ENCODE measurements at regions not wholly inside any gene's neighbourhood (a gene's known extent, or its start where the extent isn't known, plus 50 kb on each side); places are given as distances from the start of the nearest gene placed in this dataset.

GRCh38 chr1:193476748-193477147, 290.3 kb upstream of the B3GALT2 start:
- POLR2A ChIA-PET: no interaction called here
- TF ChIP-seq EZH2 (IDR thresholded peaks at IDR 0.05; ENCODE audit: borderline replicate concordance, low read depth, low read length, severe bottlenecking) (no peak), GATA2 (IDR thresholded peaks at IDR 0.05; ENCODE audit: insufficient read depth, insufficient read length, low read depth, low read length) (no peak), MYC (IDR thresholded peaks at IDR 0.05; ENCODE audit: low read depth, low read length) (no peak), POLR2AphosphoS5 (IDR thresholded peaks at IDR 0.05; ENCODE audit: insufficient read depth, low read depth, low read length) (no peak), JUN (IDR thresholded peaks at IDR 0.05; ENCODE audit: borderline replicate concordance, insufficient read depth, insufficient read length, low read depth) (no peak), CTCF (IDR thresholded peaks at IDR 0.05; ENCODE audit: extremely low read depth in 1 of 2, insufficient read depth in 1 of 2, low read depth in 1 of 2, low read length in 2 of 2) (no peak), POLR2A (IDR thresholded peaks at IDR 0.05; ENCODE audit: low read depth, low read length) (no peak), FOS (IDR thresholded peaks at IDR 0.05; ENCODE audit: borderline replicate concordance, insufficient read depth, low read length) (no peak), MAX (IDR thresholded peaks at IDR 0.05; ENCODE audit: insufficient read depth, insufficient read length) (no peak)
- Histone ChIP-seq H3K4me1 (ENCODE audit: control insufficient read depth, extremely low read depth, insufficient read depth, low read length) (no peaks in the 10 kb centered on the region), H3K27me3 (ENCODE audit: control insufficient read depth in 2 of 2, insufficient read depth in 2 of 2, low read length in 2 of 2) (no peaks in the 10 kb centered on the region), H3K4me3 (replicated peaks in 1 of 3; ENCODE audit: insufficient read depth in 1 of 3, low read depth in 1 of 3, low read length in 3 of 3) (no peak overlapping the region), H3K9ac (replicated peaks; ENCODE audit: extremely low read depth, insufficient read depth, low read length) (no peak overlapping the region), H3K79me2 (ENCODE audit: control insufficient read depth, insufficient read depth, low read length) (no peaks in the 10 kb centered on the region), H4K20me1 (replicated peaks; ENCODE audit: control insufficient read depth, extremely low read depth, insufficient read depth, low read length) (no peaks in the 10 kb centered on the region), H3K4me2 (ENCODE audit: insufficient read depth, low read length) (no peak overlapping the region), H3K36me3 (ENCODE audit: control insufficient read depth in 2 of 2, extremely low read depth in 1 of 2, insufficient read depth in 2 of 2, low read length in 2 of 2) (no peaks in the 10 kb centered on the region), H3K9me3 (replicated peaks; ENCODE audit: control insufficient read depth, insufficient read depth, low read length) (no peaks in the 10 kb centered on the region), H3K27ac (ENCODE audit: insufficient read depth, low read depth, low read length) (no peak overlapping the region), H2AFZ (ENCODE audit: low read depth, low read length) (no peak overlapping the region), H3K9me1 (replicated peaks; ENCODE audit: control insufficient read depth, extremely low read depth, insufficient read depth, low read length) (no peaks in the 10 kb centered on the region)
- no peak for FAIRE-seq
- intact Hi-C loops (cut with micrococcal nuclease): no loop called here
- no TSS peak for BruUV-seq (replicated peaks)
- DNase-seq (ENCODE audit: low read depth, low spot score): no peak
- dilution Hi-C loops (cut with MboI; ENCODE audit: extremely low pct_ligation_motif_present, low sequenced_read_pairs): no loop called here
- CTCF ChIA-PET: interaction anchor here (0.9 to 1.4 kb wide), 4 partner anchors 9 to 849 kb away, joined by 3 to 7 read pairs (median 3); no protein-coding TSS in a partner anchor
